ENCODE measurements at regions not wholly inside any gene's neighbourhood (a gene's known extent, or its start where the extent isn't known, plus 50 kb on each side); places are given as distances from the start of the nearest gene placed in this dataset.

DNA sequence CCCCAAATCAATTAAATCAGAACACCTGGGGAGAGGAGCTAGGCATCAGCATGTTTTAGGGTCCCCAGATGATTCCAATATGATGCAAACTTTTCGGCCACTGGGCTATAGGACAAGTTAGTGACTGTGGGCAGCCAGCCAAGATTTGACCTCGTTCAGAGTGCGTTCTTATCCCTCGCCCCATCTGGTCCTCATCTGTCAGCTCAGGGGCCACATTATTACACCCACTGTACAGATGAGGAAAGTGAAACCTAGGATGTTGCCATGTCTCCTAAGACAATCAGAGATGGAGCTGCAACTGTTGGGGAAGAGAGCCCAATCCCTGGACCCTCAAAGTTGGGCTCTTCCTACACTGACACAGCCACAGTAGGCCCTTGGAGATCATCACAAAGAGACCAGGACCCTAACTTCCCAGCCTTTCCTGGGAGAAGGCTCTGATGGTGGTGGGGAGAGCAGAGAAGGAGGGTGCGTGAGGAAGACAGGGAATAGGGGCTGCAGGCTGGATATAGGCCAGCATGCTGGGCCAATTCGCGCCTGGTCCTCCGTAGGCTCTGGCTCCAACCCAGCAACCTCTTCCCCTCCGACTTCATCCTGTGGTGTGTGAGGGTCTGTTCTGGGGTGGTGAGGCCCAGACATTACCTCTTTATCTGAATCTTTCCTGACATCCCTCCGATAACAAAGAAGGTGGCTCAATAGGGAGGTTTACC is 109.4 kb upstream of the ZMIZ1 start:
- TF ChIP-seq FOXP2 (optimal IDR thresholded peaks at IDR 0.05; ENCODE audit: control extremely low read depth, extremely low read length, insufficient read depth): no peak
- no peak for TF ChIP-seq POLR2AphosphoS5 (IDR thresholded peaks at IDR 0.05; ENCODE audit: borderline replicate concordance, low read depth, low read length)
- no peak for TF ChIP-seq EZH2 (IDR thresholded peaks at IDR 0.05)

All from SK-N-MC (cell line).